ENCODE measurements at regions not wholly inside any gene's neighbourhood (a gene's known extent, or its start where the extent isn't known, plus 50 kb on each side); places are given as distances from the start of the nearest gene placed in this dataset.
"Not testable (repeated sequence)": the region's sequence is repeated elsewhere in the genome, so short reads cannot be mapped to it uniquely, and the experiment has no call there.

- no peak overlapping the region for H3K9ac ChIP-seq (ENCODE audit: low read length)
- no peak overlapping the region for H3K4me3 ChIP-seq (ENCODE audit: low read length)
- H3K36me3 ChIP-seq (ENCODE audit: control insufficient read depth, insufficient read depth, low read length, severe bottlenecking) = no peaks in the 10 kb centered on the region
- no peak for DNase-seq (ENCODE audit: low read depth)
- H3K27me3 ChIP-seq (replicated peaks; ENCODE audit: control insufficient read depth, insufficient read depth, low read length) = no peaks in the 10 kb centered on the region
- H3K9me3 ChIP-seq (ENCODE audit: control insufficient read depth, low read length) = no peaks in the 10 kb centered on the region
- no peaks in the 10 kb centered on the region for H3K4me1 ChIP-seq (ENCODE audit: control insufficient read depth, insufficient read depth, low read length)
Observed at GRCh38 chr12:63018273-63018672, 83.3 kb upstream of the PPM1H start.

DNA sequence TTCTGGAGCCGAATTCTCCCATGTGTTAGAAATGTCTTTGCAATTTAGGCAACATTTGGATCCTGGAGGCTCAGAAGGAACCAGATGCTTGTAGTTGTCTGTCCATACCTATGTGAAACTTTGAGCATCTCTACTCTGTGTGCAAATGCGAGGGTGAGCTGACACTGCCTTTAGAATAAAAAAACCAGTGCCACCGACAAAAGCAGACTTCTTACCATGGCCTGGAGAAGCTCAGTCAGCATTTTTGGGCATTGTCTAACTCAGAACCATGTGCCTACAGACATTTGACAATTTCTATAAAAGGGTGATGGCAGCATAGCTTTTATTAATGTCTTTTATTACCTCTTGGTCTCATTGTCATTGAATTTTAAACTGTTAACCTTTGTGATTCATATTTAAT lies 78.4 kb upstream of the PPM1H start:
- Histone ChIP-seq H3K4me3 (ENCODE audit: low read length) (no peak overlapping the region), H3K9me3 (ENCODE audit: control insufficient read depth, low read length) (no peaks in the 10 kb centered on the region), H3K4me1 (ENCODE audit: control insufficient read depth, insufficient read depth, low read length) (no peaks in the 10 kb centered on the region), H3K36me3 (ENCODE audit: control insufficient read depth, insufficient read depth, low read length, severe bottlenecking) (no peaks in the 10 kb centered on the region), H3K27me3 (replicated peaks; ENCODE audit: control insufficient read depth, insufficient read depth, low read length) (peaks cover 14% of the 10 kb centered on the region), H3K9ac (ENCODE audit: low read length) (no peak overlapping the region)
- DNase-seq (ENCODE audit: low read depth) = no peak

DNA sequence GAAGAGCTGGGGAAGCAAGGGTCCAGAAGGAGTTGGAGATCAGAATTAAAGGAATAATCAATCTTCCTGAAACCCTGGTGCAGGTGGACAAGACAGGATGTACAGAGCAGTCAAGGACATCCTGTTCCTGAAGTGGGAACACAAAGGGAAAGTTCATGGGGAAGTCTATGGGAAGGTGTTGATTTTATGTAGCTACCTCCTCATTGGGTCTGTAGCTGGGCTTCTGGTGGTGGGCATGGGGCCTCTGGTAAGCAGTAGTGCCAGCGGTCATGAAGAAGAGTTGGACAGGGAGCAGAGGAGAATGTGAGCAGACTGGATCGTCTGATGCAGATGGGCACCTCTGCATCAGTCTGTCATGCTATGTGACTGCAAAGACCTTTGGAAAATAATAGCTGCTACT lies 75.7 kb upstream of the PPM1H start:
- no peaks in the 10 kb centered on the region for H3K9me3 ChIP-seq (ENCODE audit: control insufficient read depth, low read length)
- H3K9ac ChIP-seq (ENCODE audit: low read length) = no peak overlapping the region
- H3K36me3 ChIP-seq (ENCODE audit: control insufficient read depth, insufficient read depth, low read length, severe bottlenecking) = no peaks in the 10 kb centered on the region
- no peak for DNase-seq (ENCODE audit: low read depth)
- no peaks in the 10 kb centered on the region for H3K4me1 ChIP-seq (ENCODE audit: control insufficient read depth, insufficient read depth, low read length)
- no peak overlapping the region for H3K4me3 ChIP-seq (ENCODE audit: low read length)
- peaks cover 14% of the 10 kb centered on the region for H3K27me3 ChIP-seq (replicated peaks; ENCODE audit: control insufficient read depth, insufficient read depth, low read length)

DNA sequence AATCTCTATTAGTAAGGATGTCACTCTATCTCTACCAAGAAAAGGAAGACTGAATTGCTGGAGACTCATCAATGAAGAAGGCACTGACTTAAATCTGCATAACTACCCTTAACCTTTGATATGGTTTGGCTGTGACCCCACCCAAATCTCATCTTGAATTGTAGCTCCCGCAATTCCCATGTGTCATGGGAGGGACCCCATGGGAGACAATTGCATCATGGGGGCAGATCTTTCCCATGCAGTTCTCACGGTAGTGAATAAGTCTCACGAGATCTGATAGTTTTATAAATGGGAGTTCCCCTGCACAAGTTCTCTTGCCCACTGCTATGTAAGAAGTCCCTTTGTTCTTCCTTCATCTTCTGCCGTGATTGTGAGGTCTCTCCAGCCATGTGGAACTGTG lies 73.4 kb upstream of the PPM1H start:
- no peaks in the 10 kb centered on the region for H3K36me3 ChIP-seq (ENCODE audit: control insufficient read depth, insufficient read depth, low read length, severe bottlenecking)
- H3K4me1 ChIP-seq (ENCODE audit: control insufficient read depth, insufficient read depth, low read length) = no peaks in the 10 kb centered on the region
- no peak overlapping the region for H3K9ac ChIP-seq (ENCODE audit: low read length)
- H3K27me3 ChIP-seq (replicated peaks; ENCODE audit: control insufficient read depth, insufficient read depth, low read length) = peaks cover 14% of the 10 kb centered on the region
- no peaks in the 10 kb centered on the region for H3K9me3 ChIP-seq (ENCODE audit: control insufficient read depth, low read length)
- no peak for DNase-seq (ENCODE audit: low read depth)
- H3K4me3 ChIP-seq (ENCODE audit: low read length) = no peak overlapping the region

DNA sequence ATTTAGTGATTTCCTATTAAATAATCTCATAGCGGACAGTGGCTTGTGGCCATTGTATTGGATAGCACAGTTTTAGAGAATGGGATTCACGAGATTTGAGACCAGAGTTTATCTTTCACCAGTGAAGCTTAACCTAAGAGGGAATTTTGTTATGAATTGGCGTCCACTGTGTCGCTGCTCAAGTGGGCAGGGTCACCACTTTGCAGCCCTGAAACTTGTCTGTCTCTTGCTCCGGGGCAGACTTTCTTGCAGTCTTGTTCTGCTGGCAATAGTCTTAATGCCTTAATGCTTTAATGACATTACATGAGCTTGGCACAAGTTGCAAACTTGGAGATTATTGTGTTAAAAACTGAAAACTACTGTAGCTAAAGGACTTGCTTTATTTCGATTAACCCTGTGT lies 72.8 kb upstream of the PPM1H start:
- no peaks in the 10 kb centered on the region for H3K4me1 ChIP-seq (ENCODE audit: control insufficient read depth, insufficient read depth, low read length)
- peaks cover 10% of the 10 kb centered on the region for H3K27me3 ChIP-seq (replicated peaks; ENCODE audit: control insufficient read depth, insufficient read depth, low read length)
- DNase-seq (ENCODE audit: low read depth) = no peak
- H3K4me3 ChIP-seq (ENCODE audit: low read length) = no peak overlapping the region
- no peaks in the 10 kb centered on the region for H3K9me3 ChIP-seq (ENCODE audit: control insufficient read depth, low read length)
- no peak overlapping the region for H3K9ac ChIP-seq (ENCODE audit: low read length)
- no peaks in the 10 kb centered on the region for H3K36me3 ChIP-seq (ENCODE audit: control insufficient read depth, insufficient read depth, low read length, severe bottlenecking)

GRCh38 chr12:63006536-63006935 lies 71.6 kb upstream of the PPM1H start:
- Histone ChIP-seq H3K4me1 (ENCODE audit: control insufficient read depth, insufficient read depth, low read length) (no peaks in the 10 kb centered on the region), H3K36me3 (ENCODE audit: control insufficient read depth, insufficient read depth, low read length, severe bottlenecking) (no peaks in the 10 kb centered on the region), H3K4me3 (ENCODE audit: low read length) (no peak overlapping the region), H3K9me3 (ENCODE audit: control insufficient read depth, low read length) (no peaks in the 10 kb centered on the region), H3K27me3 (replicated peaks; ENCODE audit: control insufficient read depth, insufficient read depth, low read length) (peaks cover 10% of the 10 kb centered on the region), H3K9ac (ENCODE audit: low read length) (no peak overlapping the region)
- DNase-seq (ENCODE audit: low read depth) = no peak

DNA sequence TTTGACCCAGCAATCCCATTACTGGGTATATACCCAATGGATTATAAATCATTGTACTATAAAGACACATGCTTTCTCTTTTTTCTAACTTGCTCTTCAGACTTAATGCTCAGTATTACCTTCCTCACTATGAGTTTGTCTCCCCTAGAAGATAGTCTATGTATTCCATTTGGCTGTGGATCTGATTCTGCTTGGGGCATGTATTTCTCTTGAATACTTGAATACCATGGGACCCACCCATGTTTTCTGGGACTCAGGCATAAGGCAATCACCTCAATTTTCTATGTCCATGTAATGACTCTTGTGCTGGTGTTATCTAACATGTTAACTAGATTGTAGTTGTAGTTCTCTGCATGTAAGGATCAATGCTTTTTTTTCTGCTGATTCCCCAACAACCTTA lies 70.4 kb upstream of the PPM1H start:
- DNase-seq (ENCODE audit: low read depth) = no peak
- peaks cover 13% of the 10 kb centered on the region for H3K27me3 ChIP-seq (replicated peaks; ENCODE audit: control insufficient read depth, insufficient read depth, low read length)
- no peaks in the 10 kb centered on the region for H3K36me3 ChIP-seq (ENCODE audit: control insufficient read depth, insufficient read depth, low read length, severe bottlenecking)
- no peak overlapping the region for H3K4me3 ChIP-seq (ENCODE audit: low read length)
- H3K4me1 ChIP-seq (ENCODE audit: control insufficient read depth, insufficient read depth, low read length) = no peaks in the 10 kb centered on the region
- H3K9ac ChIP-seq (ENCODE audit: low read length) = no peak overlapping the region
- no peaks in the 10 kb centered on the region for H3K9me3 ChIP-seq (ENCODE audit: control insufficient read depth, low read length)

GRCh38 chr12:63003223-63003819 lies 68.4 kb upstream of the PPM1H start:
- peaks cover 10% of the 10 kb centered on the region for H3K27me3 ChIP-seq (replicated peaks; ENCODE audit: control insufficient read depth, insufficient read depth, low read length)
- no peaks in the 10 kb centered on the region for H3K36me3 ChIP-seq (ENCODE audit: control insufficient read depth, insufficient read depth, low read length, severe bottlenecking)
- no peaks in the 10 kb centered on the region for H3K9me3 ChIP-seq (ENCODE audit: control insufficient read depth, low read length)
- H3K4me1 ChIP-seq (ENCODE audit: control insufficient read depth, insufficient read depth, low read length) = no peaks in the 10 kb centered on the region
- no peak overlapping the region for H3K4me3 ChIP-seq (ENCODE audit: low read length)
- no peak for DNase-seq (ENCODE audit: low read depth)
- no peak overlapping the region for H3K9ac ChIP-seq (ENCODE audit: low read length)

DNA sequence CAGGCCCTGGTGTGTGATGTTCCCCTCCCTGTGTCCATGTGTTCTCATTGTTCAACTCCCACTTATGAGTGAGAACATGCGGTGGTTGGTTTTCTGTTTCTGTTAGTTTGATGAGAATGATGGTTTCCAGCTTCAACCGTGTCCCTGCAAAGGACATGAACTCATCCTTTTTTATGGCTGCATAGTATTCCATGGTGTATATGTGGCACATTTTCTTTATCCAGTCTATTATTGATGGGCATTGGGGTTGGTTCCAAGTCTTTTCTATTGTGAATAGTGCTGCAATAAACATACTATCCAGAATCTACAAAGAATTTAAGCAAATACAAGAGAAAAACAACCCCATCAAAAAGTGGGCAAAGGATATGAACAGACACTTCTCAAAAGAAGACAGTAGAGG lies 67.1 kb upstream of the PPM1H start:
- not testable (repeated sequence) for H3K4me3 ChIP-seq (ENCODE audit: low read length); H3K36me3 ChIP-seq (ENCODE audit: control insufficient read depth, insufficient read depth, low read length, severe bottlenecking); H3K9ac ChIP-seq (ENCODE audit: low read length); H3K9me3 ChIP-seq (ENCODE audit: control insufficient read depth, low read length); H3K4me1 ChIP-seq (ENCODE audit: control insufficient read depth, insufficient read depth, low read length); DNase-seq (ENCODE audit: low read depth)
- peaks cover 15% of the 10 kb centered on the region for H3K27me3 ChIP-seq (replicated peaks; ENCODE audit: control insufficient read depth, insufficient read depth, low read length)

GRCh38 chr12:62998454-62998853 lies 63.5 kb upstream of the PPM1H start:
- H3K4me3 ChIP-seq (ENCODE audit: low read length) = no peak overlapping the region

DNA sequence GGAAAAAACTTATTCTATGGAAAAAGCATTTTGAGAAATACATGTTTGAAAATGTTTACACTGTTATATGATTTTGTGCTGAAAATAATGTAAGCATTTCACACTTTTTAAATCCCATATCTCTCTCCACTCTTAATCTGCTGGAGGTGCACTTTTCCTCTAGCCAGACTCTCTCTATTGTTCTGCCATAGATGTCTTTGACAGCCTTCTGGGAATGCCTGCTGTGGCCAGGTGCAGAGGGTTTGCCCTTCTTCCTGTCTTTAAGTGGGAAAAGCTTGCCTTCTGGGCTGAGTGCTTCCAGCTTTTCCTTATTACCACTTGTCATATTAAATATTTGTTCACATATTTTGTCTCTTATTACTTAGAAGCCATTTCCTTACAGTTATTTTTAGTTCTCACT lies 60.1 kb upstream of the PPM1H start:
- Histone ChIP-seq H3K4me1 (ENCODE audit: control insufficient read depth, insufficient read depth, low read length) (no peaks in the 10 kb centered on the region), H3K9ac (ENCODE audit: low read length) (no peak overlapping the region), H3K27me3 (replicated peaks; ENCODE audit: control insufficient read depth, insufficient read depth, low read length) (peaks cover 12% of the 10 kb centered on the region), H3K36me3 (ENCODE audit: control insufficient read depth, insufficient read depth, low read length, severe bottlenecking) (no peaks in the 10 kb centered on the region), H3K9me3 (ENCODE audit: control insufficient read depth, low read length) (no peaks in the 10 kb centered on the region), H3K4me3 (ENCODE audit: low read length) (no peak overlapping the region)
- no peak for DNase-seq (ENCODE audit: low read depth)

More at GRCh38 chr12:62998454-62998853, 63.5 kb upstream of the PPM1H start:
- peaks cover 15% of the 10 kb centered on the region for H3K27me3 ChIP-seq (replicated peaks; ENCODE audit: control insufficient read depth, insufficient read depth, low read length)
- DNase-seq (ENCODE audit: low read depth) = no peak
- no peaks in the 10 kb centered on the region for H3K36me3 ChIP-seq (ENCODE audit: control insufficient read depth, insufficient read depth, low read length, severe bottlenecking)
- no peaks in the 10 kb centered on the region for H3K9me3 ChIP-seq (ENCODE audit: control insufficient read depth, low read length)
- no peak overlapping the region for H3K9ac ChIP-seq (ENCODE audit: low read length)
- H3K4me1 ChIP-seq (ENCODE audit: control insufficient read depth, insufficient read depth, low read length) = no peaks in the 10 kb centered on the region

DNA sequence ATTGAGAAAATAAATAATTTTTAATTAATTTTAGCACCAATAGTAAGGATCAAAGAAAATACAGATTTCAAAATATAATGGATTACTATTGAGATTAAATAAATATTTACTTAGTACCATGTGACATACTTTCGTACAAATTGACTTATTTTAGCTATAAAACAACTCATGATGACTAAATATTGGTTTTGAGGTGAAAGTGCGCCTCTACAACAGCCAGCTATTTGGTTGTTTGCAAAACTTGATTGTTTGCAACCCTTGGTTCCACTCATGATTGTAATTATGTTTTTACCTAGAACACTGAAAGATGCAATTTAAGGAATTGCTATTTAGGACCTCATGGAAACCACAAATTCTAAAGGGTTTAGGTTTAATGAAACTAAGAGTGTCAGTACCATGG lies 51.9 kb upstream of the PPM1H start:
- Histone ChIP-seq H3K36me3 (ENCODE audit: control insufficient read depth, insufficient read depth, low read length, severe bottlenecking) (no peaks in the 10 kb centered on the region), H3K9ac (ENCODE audit: low read length) (no peak overlapping the region), H3K4me3 (ENCODE audit: low read length) (no peak overlapping the region), H3K27me3 (replicated peaks; ENCODE audit: control insufficient read depth, insufficient read depth, low read length) (no peaks in the 10 kb centered on the region), H3K9me3 (ENCODE audit: control insufficient read depth, low read length) (no peaks in the 10 kb centered on the region), H3K4me1 (ENCODE audit: control insufficient read depth, insufficient read depth, low read length) (no peaks in the 10 kb centered on the region)
- no peak for DNase-seq (ENCODE audit: low read depth)

Data from adipocyte (in vitro differentiated cells).